Colonic mucosa (tissue), 4 donors: ENCODE measurements at regions not wholly inside any gene's neighbourhood (a gene's known extent, or its start where the extent isn't known, plus 50 kb on each side); places are given as distances from the start of the nearest gene placed in this dataset.

ENCODE experiments used
- DNase-seq: peaks from one replicate; pipeline ENCODE4 v3.0.0-alpha.2; 2020
- H3K27ac ChIP-seq: fragments of 200-600 bp; one replicate; pipeline ENCODE4 v1.8.0; 2021
- H3K27me3 ChIP-seq: fragments of 200-600 bp; one replicate; pipeline ENCODE4 v1.8.0; 2021
- H3K36me3 ChIP-seq: fragments of 200-600 bp; one replicate; pipeline ENCODE4 v1.8.0; 2021
- H3K4me1 ChIP-seq: fragments of 200-600 bp; one replicate; pipeline ENCODE4 v1.8.0; 2021; ENCODE audit warnings: mild to moderate bottlenecking
- H3K4me3 ChIP-seq: fragments of 200-600 bp; one replicate; pipeline ENCODE4 v1.8.0; 2021
- H3K9ac ChIP-seq, 2 donors: one replicate each; pipeline ENCODE4 v1.7.0; 2013; ENCODE audit warnings: control low read depth in 2 of 2, low read depth in 2 of 2, low read length in 2 of 2
- H3K9me3 ChIP-seq: fragments of 200-600 bp; one replicate; pipeline ENCODE4 v1.8.0; 2021
- CTCF ChIP-seq: fragments of 200-600 bp; IDR thresholded peaks from one replicate; pipeline ENCODE4 v1.8.0; 2022; ENCODE audit warnings: antibody characterized with exemption, mild to moderate bottlenecking
- intact Hi-C: fragments of 100-400 bp; cut with DNase I; formaldehyde crosslinking; loops from one replicate; pipeline ENCODE4 v1.14.1; 2022
- donor health status: healthy.
- donor health status: DM: no; HTN: no; CAD: no.
- donor health status: DM: no; HTN: no; CAD: no.

- H3K27me3 ChIP-seq = no peaks in the 10 kb centered on the region
- no peak overlapping the region for H3K27ac ChIP-seq
- H3K4me3 ChIP-seq = no peak overlapping the region
- H3K4me1 ChIP-seq = no peaks in the 10 kb centered on the region
- no peaks in the 10 kb centered on the region for H3K9me3 ChIP-seq
- no peak for TF ChIP-seq CTCF
- no peak for DNase-seq
- no peaks in the 10 kb centered on the region for H3K36me3 ChIP-seq
- no peak overlapping the region for H3K9ac ChIP-seq
- intact Hi-C loops = no loop called here
Measured at GRCh38 chr9:97766610-97767009, 69.5 kb upstream of the XPA start.

GRCh38 chr9:97767891-97768290 lies 70.8 kb upstream of the XPA start:
- no peak for TF ChIP-seq CTCF
- no peaks in the 10 kb centered on the region for H3K27me3 ChIP-seq
- H3K4me1 ChIP-seq = no peaks in the 10 kb centered on the region
- H3K36me3 ChIP-seq = no peaks in the 10 kb centered on the region
- no peak overlapping the region for H3K27ac ChIP-seq
- no peaks in the 10 kb centered on the region for H3K9me3 ChIP-seq
- DNase-seq = no peak
- no peak overlapping the region for H3K9ac ChIP-seq
- intact Hi-C loops = no loop called here
- H3K4me3 ChIP-seq = no peak overlapping the region

GRCh38 chr9:97768746-97769145 lies 71.6 kb upstream of the XPA start:
- Histone ChIP-seq H3K4me3 (no peak overlapping the region), H3K27me3 (no peaks in the 10 kb centered on the region), H3K4me1 (no peaks in the 10 kb centered on the region), H3K27ac (no peak overlapping the region), H3K36me3 (no peaks in the 10 kb centered on the region), H3K9ac (no peak overlapping the region), H3K9me3 (no peaks in the 10 kb centered on the region)
- intact Hi-C loops = no loop called here
- no peak for DNase-seq
- TF ChIP-seq CTCF = no peak

GRCh38 chr9:97769208-97769607 lies 72.1 kb upstream of the XPA start:
- Histone ChIP-seq H3K27ac (no peak overlapping the region), H3K9ac (no peak overlapping the region), H3K4me1 (peaks cover 3% of the 10 kb centered on the region), H3K9me3 (no peaks in the 10 kb centered on the region), H3K27me3 (no peaks in the 10 kb centered on the region), H3K4me3 (no peak overlapping the region), H3K36me3 (no peaks in the 10 kb centered on the region)
- no peak for DNase-seq
- intact Hi-C loops = no loop called here
- no peak for TF ChIP-seq CTCF

GRCh38 chr9:97770808-97771372 lies 73.8 kb upstream of the XPA start:
- Histone ChIP-seq H3K27ac (no peak overlapping the region), H3K36me3 (no peaks in the 10 kb centered on the region), H3K4me1 (peaks cover 6% of the 10 kb centered on the region), H3K27me3 (no peaks in the 10 kb centered on the region), H3K4me3 (no peak overlapping the region), H3K9ac (no peak overlapping the region), H3K9me3 (no peaks in the 10 kb centered on the region)
- TF ChIP-seq CTCF = no peak
- no peak for DNase-seq
- intact Hi-C loops = no loop called here
